Sigmoid colon (tissue), 6 donors: ENCODE measurements at regions not wholly inside any gene's neighbourhood (a gene's known extent, or its start where the extent isn't known, plus 50 kb on each side); places are given as distances from the start of the nearest gene placed in this dataset.

Source experiments
- DNase-seq: peaks from one replicate; pipeline ENCODE4 v3.0.0-alpha.2; 2019
- H3K27ac ChIP-seq, 4 donors: fragments of 200-600 bp; sonication (generic); one replicate each; pipeline ENCODE4 v1.5.1; 2016 to 2019; ENCODE audit warnings: mild to moderate bottlenecking in 1 of 4
- H3K27me3 ChIP-seq, 3 donors: fragments of 200-600 bp; sonication (generic); one replicate each; pipeline ENCODE4 v1.5.1; 2019; ENCODE audit warnings: mild to moderate bottlenecking in 1 of 3
- H3K36me3 ChIP-seq, 4 donors: fragments of 200-600 bp; sonication (generic); one replicate each; pipeline ENCODE4 v1.5.1; 2016 to 2019
- H3K4me1 ChIP-seq, 4 donors: fragments of 200-600 bp; sonication (generic); one replicate each; pipeline ENCODE4 v1.5.1; 2017 to 2019
- H3K4me3 ChIP-seq, 4 donors: fragments of 200-600 bp; sonication (generic); one replicate each; pipeline ENCODE4 v1.5.1; 2017 to 2019; ENCODE audit warnings: mild to moderate bottlenecking in 2 of 4, moderate library complexity in 1 of 4
- H3K9me3 ChIP-seq, 4 donors: fragments of 200-600 bp in 3 of 4; sonication (generic) in 3 of 4; one replicate each; pipeline versions ENCODE4 v1.5.1 to v1.6.1; 2013 to 2019
- EP300 ChIP-seq, 4 donors: sonication (generic); formaldehyde crosslinking; IDR thresholded peaks; one replicate each; pipeline ENCODE4 v1.6.1; 2017; ENCODE audit warnings: antibody characterized with exemption in 4 of 4
- POLR2A ChIP-seq, 2 donors: fragments of 450-650 bp; IDR thresholded peaks; one replicate each; pipeline ENCODE4 v1.6.1; 2016; ENCODE audit warnings: antibody characterized with exemption in 2 of 2, mild to moderate bottlenecking in 2 of 2, moderate library complexity in 2 of 2
- POLR2AphosphoS5 ChIP-seq, 4 donors: sonication (generic); formaldehyde crosslinking; IDR thresholded peaks; one replicate each; pipeline ENCODE4 v1.6.1; 2017; ENCODE audit warnings: antibody characterized with exemption in 4 of 4
- WGBS, 2 donors: extraction: QIAGEN DNeasy Blood & Tissue Kit; methylation state at CpG; one replicate each; pipeline ENCODE4 v1.1.7; 2013; 5-methylcytosine and 5-hydroxymethylcytosine counted together
- intact Hi-C: fragments of 100-400 bp; cut with DNase I; formaldehyde crosslinking; loops from one replicate; pipeline ENCODE4 v1.15.1; 2023
- TF ChIP-seq, protein P1 (sequence below), 4 experiments: fragments of 450-650 bp in 3 of 4; fragments of 200-600 bp in 1 of 4; IDR thresholded peaks; one replicate each; pipeline ENCODE4 v1.5.1; 2016 to 2019; ENCODE audit warnings: antibody characterized with exemption in 4 of 4, mild to moderate bottlenecking in 3 of 4, moderate library complexity in 2 of 4
- donor health status: healthy with polysubstance abuse.
- donor health status: healthy.

DNA sequence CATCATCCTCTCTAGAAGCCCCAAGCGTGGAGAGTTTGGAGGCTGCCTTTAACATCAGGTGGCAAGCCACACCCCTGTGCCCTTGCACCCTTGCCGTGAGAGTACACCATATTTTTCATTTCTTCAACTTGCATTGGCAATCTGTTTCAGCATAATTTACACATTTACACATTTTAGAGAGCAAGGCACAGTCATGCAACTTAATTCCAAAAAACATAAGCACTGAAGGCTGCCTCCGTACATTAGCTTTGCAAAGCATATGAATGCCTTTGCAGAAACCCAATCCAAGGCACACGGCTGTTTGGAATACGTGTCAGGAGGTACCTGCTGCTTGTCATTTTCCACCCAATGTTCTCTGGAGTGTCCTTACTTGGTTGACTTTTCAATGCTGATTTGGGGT, 833.1 kb downstream of the VRK1 start:
- no peaks in the 10 kb centered on the region for H3K27me3 ChIP-seq
- TF ChIP-seq EP300 (IDR thresholded peaks at IDR 0.05) (no peak), POLR2AphosphoS5 (IDR thresholded peaks at IDR 0.05) (no peak), POLR2A (IDR thresholded peaks at IDR 0.05) (no peak)
- TF ChIP-seq, protein P1, sequence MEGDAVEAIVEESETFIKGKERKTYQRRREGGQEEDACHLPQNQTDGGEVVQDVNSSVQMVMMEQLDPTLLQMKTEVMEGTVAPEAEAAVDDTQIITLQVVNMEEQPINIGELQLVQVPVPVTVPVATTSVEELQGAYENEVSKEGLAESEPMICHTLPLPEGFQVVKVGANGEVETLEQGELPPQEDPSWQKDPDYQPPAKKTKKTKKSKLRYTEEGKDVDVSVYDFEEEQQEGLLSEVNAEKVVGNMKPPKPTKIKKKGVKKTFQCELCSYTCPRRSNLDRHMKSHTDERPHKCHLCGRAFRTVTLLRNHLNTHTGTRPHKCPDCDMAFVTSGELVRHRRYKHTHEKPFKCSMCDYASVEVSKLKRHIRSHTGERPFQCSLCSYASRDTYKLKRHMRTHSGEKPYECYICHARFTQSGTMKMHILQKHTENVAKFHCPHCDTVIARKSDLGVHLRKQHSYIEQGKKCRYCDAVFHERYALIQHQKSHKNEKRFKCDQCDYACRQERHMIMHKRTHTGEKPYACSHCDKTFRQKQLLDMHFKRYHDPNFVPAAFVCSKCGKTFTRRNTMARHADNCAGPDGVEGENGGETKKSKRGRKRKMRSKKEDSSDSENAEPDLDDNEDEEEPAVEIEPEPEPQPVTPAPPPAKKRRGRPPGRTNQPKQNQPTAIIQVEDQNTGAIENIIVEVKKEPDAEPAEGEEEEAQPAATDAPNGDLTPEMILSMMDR (IDR thresholded peaks at IDR 0.05), result no peak
- H3K27ac ChIP-seq, result no peak overlapping the region
- intact Hi-C loops, result no loop called here
- H3K4me1 ChIP-seq, result no peaks in the 10 kb centered on the region
- WGBS, 2 donors, result 72 to 82% methylated on average over 5 of the region's 5 CpGs
- no peak overlapping the region for H3K4me3 ChIP-seq
- H3K36me3 ChIP-seq, result no peaks in the 10 kb centered on the region
- H3K9me3 ChIP-seq, result no peaks in the 10 kb centered on the region
- DNase-seq, result no peak

DNA sequence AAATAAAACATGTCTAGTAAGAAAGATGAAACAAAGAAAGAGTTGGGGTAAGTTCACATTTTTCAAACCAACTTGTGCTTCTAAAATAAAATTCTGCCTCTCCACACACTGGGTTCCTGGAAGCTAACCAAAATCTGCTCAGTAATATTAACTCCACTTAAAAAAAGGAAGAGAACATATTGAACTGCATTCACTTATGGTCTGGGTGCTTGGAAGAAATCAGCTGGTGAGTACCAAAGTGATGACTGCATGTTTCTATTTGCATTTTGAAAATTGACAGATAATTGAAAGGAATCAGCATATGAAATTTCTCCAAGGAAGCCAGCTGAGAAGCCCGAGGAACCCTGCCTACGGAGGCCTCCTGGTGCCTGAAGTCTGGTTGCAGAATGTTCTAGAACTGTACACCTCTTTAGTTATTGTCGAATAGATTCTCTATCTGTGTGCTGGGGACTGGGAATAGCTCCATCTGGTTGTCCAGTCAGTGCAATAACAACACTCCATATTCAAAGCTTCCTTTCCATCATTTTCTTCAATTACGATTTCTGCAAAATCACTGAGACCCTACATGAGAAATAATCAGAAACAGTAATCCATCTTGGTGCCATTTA, 836.1 kb downstream of the VRK1 start:
- Histone ChIP-seq H3K4me3 (no peak overlapping the region), H3K9me3 (no peaks in the 10 kb centered on the region), H3K27ac (no peak overlapping the region), H3K4me1 (no peaks in the 10 kb centered on the region), H3K27me3 (no peaks in the 10 kb centered on the region), H3K36me3 (no peaks in the 10 kb centered on the region)
- DNase-seq, result no peak
- intact Hi-C loops, result no loop called here
- no peak for TF ChIP-seq EP300 (IDR thresholded peaks at IDR 0.05)
- TF ChIP-seq POLR2A (IDR thresholded peaks at IDR 0.05), result no peak
- no peak for TF ChIP-seq POLR2AphosphoS5 (IDR thresholded peaks at IDR 0.05)
- TF ChIP-seq, protein P1 (IDR thresholded peaks at IDR 0.05), result no peak
- 87 to 89% methylated on average over 4 of the region's 4 CpGs for WGBS, 2 donors

DNA sequence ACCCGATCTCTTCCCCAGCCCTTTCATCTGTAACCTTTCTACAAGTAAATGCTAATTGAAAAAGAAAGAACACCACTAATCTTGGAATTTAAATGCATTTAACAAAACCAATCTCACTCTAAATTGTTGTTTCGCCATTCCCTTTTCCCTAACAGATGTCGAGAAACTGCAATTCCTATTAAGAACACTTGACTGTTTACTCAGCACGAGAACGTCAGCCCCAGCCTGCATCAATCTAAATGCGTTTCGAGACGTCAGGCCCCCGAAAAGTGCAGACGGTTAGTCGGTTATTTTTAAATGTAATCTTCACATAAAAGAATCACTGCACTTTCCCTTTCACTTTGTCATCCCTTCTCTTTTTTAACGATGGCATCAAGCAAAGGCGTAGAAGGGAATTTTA, 837.6 kb downstream of the VRK1 start:
- intact Hi-C loops, result no loop called here
- 19 to 27% methylated on average over 13 of the region's 13 CpGs for WGBS, 2 donors
- peak overlapping the region; percentile 14 to 46 (median 37) for H3K4me3 ChIP-seq

DNA sequence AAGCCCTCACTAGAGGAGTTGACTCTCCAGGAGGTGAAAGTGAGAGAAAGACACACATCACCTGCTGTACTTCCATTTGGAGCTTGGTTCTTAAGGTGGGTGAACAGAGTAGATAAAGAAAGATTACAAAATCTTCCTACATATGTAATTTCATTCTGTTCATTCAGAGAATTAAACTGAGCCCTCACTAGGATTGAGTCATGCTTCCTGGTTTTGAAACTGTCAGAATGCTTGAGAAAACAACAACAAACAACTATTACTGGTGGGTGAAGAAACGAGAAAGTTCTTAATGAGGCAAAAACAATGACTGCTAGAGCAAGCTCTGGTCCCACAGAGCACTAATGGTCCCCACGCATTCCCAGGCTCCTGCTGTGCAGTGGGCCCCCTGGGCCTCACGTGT, 841.7 kb downstream of the VRK1 start:
- no peaks in the 10 kb centered on the region for H3K27me3 ChIP-seq
- no peak overlapping the region for H3K4me3 ChIP-seq
- H3K27ac ChIP-seq, result no peak overlapping the region
- intact Hi-C loops, result no loop called here
- no peak for TF ChIP-seq POLR2AphosphoS5 (IDR thresholded peaks at IDR 0.05)
- no peak for TF ChIP-seq POLR2A (IDR thresholded peaks at IDR 0.05)
- TF ChIP-seq EP300 (IDR thresholded peaks at IDR 0.05), result no peak
- TF ChIP-seq, protein P1 (IDR thresholded peaks at IDR 0.05), result no peak
- DNase-seq, result no peak
- 56 to 60% methylated on average over 3 of the region's 3 CpGs for WGBS, 2 donors
- H3K9me3 ChIP-seq, result no peaks in the 10 kb centered on the region
- no peaks in the 10 kb centered on the region for H3K36me3 ChIP-seq
- H3K4me1 ChIP-seq, result no peaks in the 10 kb centered on the region

More for the DNA sequence above, 837.6 kb downstream of the VRK1 start:
- H3K9me3 ChIP-seq, result no peaks in the 10 kb centered on the region
- no peaks in the 10 kb centered on the region for H3K36me3 ChIP-seq
- H3K4me1 ChIP-seq, result no peaks in the 10 kb centered on the region
- H3K27ac ChIP-seq, result no peak overlapping the region
- DNase-seq, result no peak
- TF ChIP-seq POLR2AphosphoS5 (IDR thresholded peaks at IDR 0.05) (no peak), EP300 (IDR thresholded peaks at IDR 0.05) (no peak), POLR2A (IDR thresholded peaks at IDR 0.05) (no peak)
- TF ChIP-seq, protein P1 (IDR thresholded peaks at IDR 0.05), result no peak
- H3K27me3 ChIP-seq, result no peaks in the 10 kb centered on the region

DNA sequence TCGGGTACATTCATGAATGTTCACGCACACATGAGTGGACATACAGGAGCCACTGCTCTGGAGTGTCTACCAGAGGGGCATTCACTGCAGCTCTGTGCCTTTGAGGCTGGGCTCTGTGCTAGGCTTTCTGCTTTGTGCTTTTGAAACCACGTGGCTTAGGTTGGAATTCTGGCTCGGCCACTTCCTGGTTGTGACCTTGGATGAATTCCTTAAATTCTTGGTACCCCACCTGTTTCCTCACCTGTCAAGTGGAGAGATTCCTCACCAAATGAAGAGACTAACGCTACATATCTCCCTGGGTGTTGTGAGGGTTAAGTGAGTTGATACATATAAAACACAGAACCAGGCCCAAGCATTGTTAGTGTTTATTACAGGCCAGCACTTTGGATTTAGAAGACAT, 842.8 kb downstream of the VRK1 start:
- Histone ChIP-seq H3K27me3 (no peaks in the 10 kb centered on the region), H3K9me3 (no peaks in the 10 kb centered on the region), H3K4me1 (no peaks in the 10 kb centered on the region), H3K36me3 (no peaks in the 10 kb centered on the region), H3K27ac (no peak overlapping the region), H3K4me3 (no peak overlapping the region)
- no peak for TF ChIP-seq EP300 (IDR thresholded peaks at IDR 0.05)
- TF ChIP-seq, protein P1 (IDR thresholded peaks at IDR 0.05), result no peak
- intact Hi-C loops, result no loop called here
- DNase-seq, result no peak
- 57 to 74% methylated on average over 5 of the region's 5 CpGs for WGBS, 2 donors
